ENCODE measurements at regions not wholly inside any gene's neighbourhood (a gene's known extent, or its start where the extent isn't known, plus 50 kb on each side); places are given as distances from the start of the nearest gene placed in this dataset.
"Not testable (repeated sequence)": the region's sequence is repeated elsewhere in the genome, so short reads cannot be mapped to it uniquely, and the experiment has no call there.

DNA sequence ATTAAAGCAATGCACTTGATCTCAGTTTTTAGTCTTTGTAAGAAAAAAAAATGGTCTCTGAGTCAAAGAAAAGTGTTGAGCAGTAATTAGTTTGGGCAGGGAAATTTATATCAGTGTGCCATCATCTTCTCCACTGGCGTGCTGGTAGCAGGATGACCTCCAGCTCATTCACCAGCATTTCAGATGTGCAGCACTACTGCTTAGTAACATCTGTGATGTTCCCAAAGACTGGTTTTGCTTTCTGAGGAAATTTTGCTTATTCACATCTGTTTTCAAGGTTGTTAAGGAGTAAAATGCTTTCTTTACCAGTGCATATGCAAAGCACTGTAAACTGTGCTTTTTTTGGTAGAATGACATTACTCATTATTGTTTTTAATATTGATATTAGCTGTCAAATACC, 540.4 kb downstream of the TRAM1L1 start:
- DNase-seq (ENCODE audit: low spot score) = no peak

DNA sequence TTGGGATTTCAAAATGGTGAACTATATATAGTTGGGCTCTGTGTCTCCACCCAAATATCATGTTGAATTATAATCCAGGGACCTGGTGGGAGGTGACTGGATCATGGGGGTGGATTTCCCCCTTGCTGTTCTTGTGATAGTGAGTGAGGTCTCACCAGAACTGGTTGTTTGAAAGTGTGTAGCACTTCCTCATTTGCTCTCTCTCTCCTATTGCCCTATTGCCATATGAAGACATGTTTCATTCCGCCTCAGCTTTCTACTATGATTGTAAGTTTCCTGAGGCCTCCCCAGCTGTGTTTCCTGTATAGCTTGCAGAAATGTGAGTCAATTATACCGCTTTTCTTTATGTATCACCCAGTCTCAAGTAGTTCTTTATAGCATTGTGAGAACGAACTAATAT, 545.6 kb downstream of the TRAM1L1 start:
- no peak for DNase-seq (ENCODE audit: low spot score)

DNA sequence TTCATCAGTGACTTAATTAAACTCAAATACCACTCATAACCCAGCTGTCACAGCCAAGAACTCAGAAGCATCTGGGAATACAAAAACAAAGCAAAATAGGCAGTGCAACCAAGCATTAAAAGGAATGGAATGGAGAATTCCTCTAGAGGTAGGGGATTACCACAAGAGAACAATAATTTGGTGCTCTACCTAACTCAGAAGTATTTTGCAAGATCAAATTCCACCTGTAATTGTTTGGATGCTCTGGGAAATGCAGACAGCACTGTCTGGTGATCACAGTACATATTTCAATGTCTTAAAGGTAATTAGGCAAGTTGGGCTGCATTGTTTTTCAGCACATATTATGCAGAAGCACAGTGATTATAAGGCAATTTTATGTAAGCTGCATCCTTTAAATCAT, 547.5 kb downstream of the TRAM1L1 start:
- DNase-seq (ENCODE audit: low spot score) = no peak

DNA sequence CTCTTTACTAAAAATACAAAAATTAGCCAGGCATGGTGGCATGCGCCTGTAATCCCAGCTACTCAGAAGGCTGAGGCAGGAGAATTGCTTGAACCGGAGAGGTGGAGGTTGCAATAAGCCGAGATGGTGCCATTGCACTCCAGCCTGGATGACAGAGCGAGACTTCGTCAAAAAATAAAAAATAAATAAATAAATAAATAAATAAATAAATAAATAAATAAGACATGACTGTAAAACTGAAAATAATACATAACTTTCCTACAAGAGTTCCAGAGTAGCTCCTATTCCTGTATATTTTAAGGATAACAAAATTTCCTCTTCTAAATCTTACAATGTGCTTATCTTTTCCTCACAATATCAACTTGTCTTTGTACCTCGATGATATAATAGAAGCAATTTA, 549.4 kb downstream of the TRAM1L1 start:
- not testable (repeated sequence) for DNase-seq (ENCODE audit: low spot score)

GRCh38 chr4:116531870-116532269, 553.5 kb downstream of the TRAM1L1 start:
- no peak for DNase-seq (ENCODE audit: low spot score)

DNA sequence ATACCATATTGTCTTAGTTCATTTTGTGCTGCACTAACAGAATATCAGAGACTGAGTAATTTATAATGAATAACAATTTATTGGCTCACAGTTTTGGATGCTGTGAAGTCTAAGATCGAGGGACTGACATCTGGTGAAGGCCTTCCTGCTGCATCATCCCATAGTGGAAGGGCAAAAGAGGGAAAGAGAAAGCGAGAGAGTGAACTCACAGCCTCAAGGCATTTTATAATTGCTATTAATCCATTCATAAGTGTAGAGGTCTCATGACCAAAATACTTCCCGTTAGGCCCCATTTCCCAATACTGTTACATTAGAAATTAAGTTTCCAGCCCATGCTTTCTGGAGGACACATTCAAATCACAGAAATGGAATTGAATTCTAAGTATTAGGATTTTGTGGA, 554.4 kb downstream of the TRAM1L1 start:
- no peak for DNase-seq (ENCODE audit: low spot score)

- no peak for DNase-seq (ENCODE audit: low spot score)
These were observed 555.3 kb downstream of the TRAM1L1 start for GRCh38 chr4:116530048-116530447.

- no peak for DNase-seq (ENCODE audit: low spot score)
These were observed 556.2 kb downstream of the TRAM1L1 start for GRCh38 chr4:116529129-116529528.

DNA sequence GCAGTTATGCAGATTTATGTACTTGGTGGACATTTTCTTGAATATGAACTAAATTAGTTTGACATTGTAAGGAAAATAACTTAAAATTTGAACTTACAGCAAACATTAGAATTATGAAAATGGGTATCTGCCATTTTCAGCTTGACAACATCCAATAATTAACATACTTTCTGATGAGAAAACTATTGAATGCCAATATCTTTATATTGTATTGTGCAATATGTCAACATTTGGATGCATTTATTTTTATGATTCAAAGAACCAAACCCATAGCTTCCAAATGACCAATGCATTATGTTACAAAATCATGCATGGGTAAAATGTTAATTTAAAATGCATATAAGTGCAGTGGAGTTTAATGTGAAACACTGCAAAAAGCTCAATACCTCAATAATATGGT, 562.5 kb downstream of the TRAM1L1 start:
- DNase-seq (ENCODE audit: low spot score) = no peak

GRCh38 chr4:116520886-116521285, 564.5 kb downstream of the TRAM1L1 start:
- no peak for DNase-seq (ENCODE audit: low spot score)

DNA sequence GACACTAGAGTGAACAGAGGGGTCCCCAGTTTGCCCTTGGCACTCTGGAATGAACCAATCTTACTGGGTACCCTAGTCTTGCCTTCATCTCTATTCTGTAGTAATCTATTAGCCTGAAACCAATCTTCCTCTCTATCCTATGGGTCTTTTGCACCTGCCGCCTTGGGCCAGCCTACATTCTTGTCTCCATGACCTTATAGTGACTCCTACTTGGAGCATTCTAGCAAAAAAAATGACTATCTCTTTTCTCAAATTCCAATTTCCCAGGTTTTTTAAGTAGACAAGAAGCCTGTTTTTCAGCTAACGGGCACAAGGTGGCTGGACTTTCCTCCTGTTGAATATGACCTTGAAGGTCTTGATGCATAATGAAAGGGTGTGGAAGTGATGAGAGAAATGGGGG, 568.7 kb downstream of the TRAM1L1 start:
- DNase-seq (ENCODE audit: low spot score) = no peak

DNA sequence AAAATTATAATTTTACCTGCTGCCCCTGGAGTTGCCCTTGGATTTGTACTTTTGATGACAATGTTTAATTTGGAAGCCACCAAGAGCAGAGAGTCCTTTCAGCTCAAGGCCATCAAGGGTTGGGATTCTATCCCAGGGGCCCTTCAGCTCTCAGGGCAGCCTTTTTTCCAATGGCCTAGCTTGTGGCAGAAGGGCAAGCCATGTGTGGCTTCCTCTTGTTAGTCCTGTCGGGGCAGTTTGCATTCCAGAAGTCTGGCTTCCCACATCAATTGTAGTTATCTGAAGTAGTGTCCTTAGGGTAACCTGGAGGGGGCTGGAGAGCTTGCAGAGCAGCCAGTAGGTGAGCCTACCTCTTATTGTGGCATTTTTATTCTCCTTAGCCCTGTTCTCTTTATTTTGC, 569.4 kb downstream of the TRAM1L1 start:
- DNase-seq (ENCODE audit: low spot score) = no peak

DNA sequence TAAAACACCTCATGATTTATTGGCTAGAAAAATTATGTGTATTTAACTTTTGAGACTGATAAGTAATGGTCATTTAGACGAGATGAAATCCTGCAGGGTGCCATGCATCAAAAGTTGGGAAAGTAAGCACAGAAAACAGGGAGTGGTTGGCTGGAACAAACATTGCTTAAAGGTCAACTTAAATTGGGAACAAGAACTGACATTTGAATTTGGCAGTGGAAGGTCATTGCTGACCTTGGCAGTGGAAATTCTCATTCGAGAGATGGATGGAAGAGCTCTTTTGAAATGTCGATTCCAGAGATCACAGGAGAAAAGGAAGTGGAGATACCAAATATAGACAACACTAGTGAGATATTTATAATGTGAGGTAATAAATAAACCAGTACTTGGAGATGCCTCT, 572.8 kb downstream of the TRAM1L1 start:
- no peak for DNase-seq (ENCODE audit: low spot score)

- no peak for DNase-seq (ENCODE audit: low spot score)
These were observed 583.4 kb downstream of the TRAM1L1 start for GRCh38 chr4:116501954-116502353.

GRCh38 chr4:116500225-116500624, 585.2 kb downstream of the TRAM1L1 start:
- DNase-seq (ENCODE audit: low spot score) = no peak

DNA sequence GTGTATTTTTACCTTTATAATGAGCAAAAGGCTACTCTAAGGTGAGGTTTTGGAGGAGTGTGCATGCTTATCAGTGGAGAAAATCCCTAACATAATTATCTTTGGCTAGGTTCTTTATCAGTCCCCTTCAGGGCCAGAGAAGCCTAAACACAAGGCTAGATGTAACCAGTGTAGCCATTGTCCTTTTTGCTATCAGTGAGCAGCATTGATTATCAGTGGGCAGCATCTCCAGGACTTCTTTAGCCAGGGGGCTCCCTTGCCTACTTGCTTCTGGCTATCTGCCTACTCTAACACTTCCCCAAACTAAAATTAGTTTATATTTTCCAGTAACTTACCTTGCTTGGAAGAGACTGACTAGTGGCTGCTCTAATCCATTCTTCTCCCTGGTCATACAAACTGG, 595.6 kb downstream of the TRAM1L1 start:
- no peak for DNase-seq (ENCODE audit: low spot score)

DNA sequence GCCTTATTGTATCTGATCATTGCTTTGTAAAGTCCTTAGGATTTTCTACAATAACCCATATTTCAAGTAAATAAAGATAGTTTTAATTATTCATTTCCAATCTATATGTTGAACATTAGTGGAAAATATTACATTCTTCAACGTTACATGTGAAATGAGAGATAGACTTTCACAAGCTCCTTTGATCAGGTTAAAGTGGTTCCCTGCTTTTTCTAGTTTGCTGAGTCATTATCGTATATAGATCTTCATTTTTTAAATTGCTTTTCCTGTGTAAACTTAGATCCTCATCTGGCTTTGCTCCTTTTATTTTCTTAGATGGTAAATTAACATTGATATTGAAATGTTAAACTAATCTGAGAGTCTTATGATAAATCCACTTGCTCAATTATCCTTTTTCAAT, 599.0 kb downstream of the TRAM1L1 start:
- DNase-seq (ENCODE audit: low spot score) = no peak

DNA sequence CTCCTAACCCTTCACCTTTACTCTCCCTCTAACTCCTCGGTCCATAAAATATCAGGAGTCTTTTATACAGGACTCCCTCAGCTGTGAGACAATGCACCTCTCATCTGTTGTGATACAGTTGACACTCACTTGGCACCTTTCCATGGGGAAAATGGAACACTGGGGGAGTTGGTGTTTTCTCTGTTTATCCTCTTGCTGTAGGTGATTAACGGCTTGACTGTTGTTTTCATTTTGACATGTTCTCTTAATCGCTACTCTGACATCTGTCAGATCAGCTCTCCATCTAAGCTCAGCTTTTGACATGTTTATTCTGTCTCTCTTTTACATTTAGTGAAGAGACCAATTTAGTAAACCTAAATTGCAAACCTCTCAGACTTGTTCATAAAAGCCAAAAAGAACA, 604.8 kb downstream of the TRAM1L1 start:
- no peak for DNase-seq (ENCODE audit: low spot score)

- DNase-seq (ENCODE audit: low spot score) = no peak
These were observed 607.0 kb downstream of the TRAM1L1 start for GRCh38 chr4:116478343-116478742.

- DNase-seq (ENCODE audit: low spot score) = no peak
These were observed 615.8 kb downstream of the TRAM1L1 start for GRCh38 chr4:116469582-116469981.

DNA sequence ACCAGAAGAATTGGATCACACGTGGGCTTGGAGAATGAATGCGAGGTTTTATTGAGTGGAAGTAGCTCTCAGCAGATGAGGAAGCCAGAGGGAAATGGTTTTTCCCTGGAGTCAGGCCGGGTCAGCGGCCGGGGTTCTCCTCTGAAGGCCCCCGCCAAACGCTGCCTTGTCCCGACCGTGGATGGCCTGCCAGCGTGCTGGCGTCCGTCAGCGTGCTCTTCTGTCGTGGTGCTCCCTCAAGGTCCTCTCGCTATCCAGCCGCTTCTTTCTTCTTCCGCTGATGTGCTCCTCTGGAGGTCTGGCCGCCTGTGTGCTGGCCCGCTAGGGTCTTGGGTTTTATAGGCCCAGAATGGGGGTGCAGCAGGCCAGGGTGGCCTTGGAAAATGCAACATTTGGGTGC, 632.2 kb downstream of the TRAM1L1 start:
- DNase-seq (ENCODE audit: low spot score) = no peak

DNA sequence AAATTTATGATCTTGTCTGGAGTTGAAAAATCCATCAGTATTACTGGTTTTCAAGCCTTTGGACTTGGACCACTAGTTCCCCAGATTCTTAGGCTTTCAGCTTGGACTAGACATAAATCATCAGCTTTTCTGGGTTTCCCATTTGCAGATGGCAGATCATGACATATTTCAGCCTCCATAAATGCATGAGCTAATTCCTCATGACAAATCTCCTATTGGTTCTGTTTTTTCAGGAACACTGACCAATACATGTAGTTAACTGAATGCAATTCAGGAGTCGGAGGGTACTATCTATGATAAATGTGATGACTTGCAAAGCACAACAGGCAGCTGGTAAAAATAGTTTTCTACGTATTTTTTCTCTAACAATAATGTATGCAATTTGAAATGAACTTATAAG, 635.6 kb downstream of the TRAM1L1 start:
- DNase-seq (ENCODE audit: low spot score) = no peak

DNA sequence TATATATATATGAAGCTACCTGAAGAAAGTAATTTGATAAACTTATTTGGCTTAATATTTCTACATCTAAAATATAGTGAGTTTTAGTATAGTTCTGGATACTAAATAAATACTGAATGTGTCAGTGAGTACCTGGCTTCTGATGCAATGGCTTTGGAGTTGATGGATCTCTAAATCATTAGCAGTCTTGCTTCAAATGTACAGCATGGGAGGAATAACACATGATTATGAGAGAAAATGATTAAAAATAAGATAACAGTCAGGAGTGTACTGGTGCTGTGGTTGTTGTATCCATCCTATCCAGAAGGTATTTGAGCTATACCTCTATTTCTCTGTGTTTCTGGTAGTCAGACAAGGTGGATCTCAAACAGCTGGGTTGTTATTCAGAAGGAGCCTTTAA, 641.3 kb downstream of the TRAM1L1 start:
- no peak for DNase-seq (ENCODE audit: low spot score)

- DNase-seq (ENCODE audit: low spot score) = no peak
These were observed 646.2 kb downstream of the TRAM1L1 start for GRCh38 chr4:116438981-116439729.

- no peak for DNase-seq (ENCODE audit: low spot score)
These were observed 647.0 kb downstream of the TRAM1L1 start for GRCh38 chr4:116438417-116438816.
